ENCODE measurements at regions not wholly inside any gene's neighbourhood (a gene's known extent, or its start where the extent isn't known, plus 50 kb on each side); places are given as distances from the start of the nearest gene placed in this dataset.

DNA sequence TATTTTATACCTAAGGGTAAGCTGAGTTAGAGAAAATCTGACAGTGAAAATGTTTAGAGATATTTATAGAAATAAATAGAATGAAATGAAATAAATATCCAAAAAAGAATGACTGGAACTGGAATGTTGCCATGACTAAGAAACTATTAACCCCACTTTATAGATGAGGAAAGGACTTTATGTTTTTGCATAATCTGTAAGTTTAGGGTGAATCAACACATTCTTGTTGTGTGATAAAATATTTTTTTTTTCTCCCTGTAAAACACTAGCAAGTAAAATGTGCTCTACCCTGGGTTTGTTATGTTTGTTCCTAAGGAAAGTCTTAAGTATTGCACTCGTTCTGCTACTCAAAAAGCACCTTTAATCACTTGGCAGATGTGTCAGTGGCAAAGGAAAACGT, 83.8 kb upstream of the KL start:
- CTCF ChIA-PET, result no interaction called here
- Histone ChIP-seq H3K27ac (no peak overlapping the region), H3K4me2 (no peak overlapping the region), H3K9me3 (no peaks in the 10 kb centered on the region; the same call in 2 of the 3 replicates), H3K4me1 (no peaks in the 10 kb centered on the region), H3K4me3 (no peak overlapping the region)
- WGBS (ENCODE audit: missing lambda C conversion rate), result 3% methylated on average over 2 of the region's 2 CpGs
- FAIRE-seq, result no peak
- ATAC-seq, result no peak
- no peak for DNase-seq (ENCODE audit: low read depth in 1 of 2, low spot score in 1 of 2)
- POLR2A ChIA-PET, result no interaction called here
- no peak for TF ChIP-seq KDM5A (IDR thresholded peaks at IDR 0.05)
- TF ChIP-seq GATA3 (IDR thresholded peaks at IDR 0.05; ENCODE audit: borderline replicate concordance), result no peak
- TF ChIP-seq MAZ (IDR thresholded peaks at IDR 0.05; ENCODE audit: borderline replicate concordance, low read depth, low read length), result no peak
- no peak for TF ChIP-seq ZC3H11A (IDR thresholded peaks at IDR 0.05)
- TF ChIP-seq FOSB (CRISPR knock-in tag; IDR thresholded peaks at IDR 0.05), result no peak
- TF ChIP-seq CBX2 (IDR thresholded peaks at IDR 0.05; ENCODE audit: borderline replicate concordance, low read depth), result no peak
- no peak for TF ChIP-seq MYC (IDR thresholded peaks at IDR 0.05; ENCODE audit: borderline replicate concordance, low read length)
- no peak for TF ChIP-seq EP300 (IDR thresholded peaks at IDR 0.05)
- TF ChIP-seq HDAC2 (IDR thresholded peaks at IDR 0.05), result no peak
- TF ChIP-seq EHF (CRISPR knock-in tag; IDR thresholded peaks at IDR 0.05), result no peak
- TF ChIP-seq NFE2L2 (conservative IDR thresholded peaks at IDR 0.05; ENCODE audit: low read length), result no peak
- TF ChIP-seq RNF2 (IDR thresholded peaks at IDR 0.05; ENCODE audit: borderline replicate concordance, low read depth), result no peak
- TF ChIP-seq NR3C1 (IDR thresholded peaks at IDR 0.05), result no peak
- TF ChIP-seq, protein P1, sequence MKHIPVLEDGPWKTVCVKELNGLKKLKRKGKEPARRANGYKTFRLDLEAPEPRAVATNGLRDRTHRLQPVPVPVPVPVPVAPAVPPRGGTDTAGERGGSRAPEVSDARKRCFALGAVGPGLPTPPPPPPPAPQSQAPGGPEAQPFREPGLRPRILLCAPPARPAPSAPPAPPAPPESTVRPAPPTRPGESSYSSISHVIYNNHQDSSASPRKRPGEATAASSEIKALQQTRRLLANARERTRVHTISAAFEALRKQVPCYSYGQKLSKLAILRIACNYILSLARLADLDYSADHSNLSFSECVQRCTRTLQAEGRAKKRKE (CRISPR knock-in tag; IDR thresholded peaks at IDR 0.05; ENCODE audit: low read depth), result no peak
- TF ChIP-seq, protein P2, sequence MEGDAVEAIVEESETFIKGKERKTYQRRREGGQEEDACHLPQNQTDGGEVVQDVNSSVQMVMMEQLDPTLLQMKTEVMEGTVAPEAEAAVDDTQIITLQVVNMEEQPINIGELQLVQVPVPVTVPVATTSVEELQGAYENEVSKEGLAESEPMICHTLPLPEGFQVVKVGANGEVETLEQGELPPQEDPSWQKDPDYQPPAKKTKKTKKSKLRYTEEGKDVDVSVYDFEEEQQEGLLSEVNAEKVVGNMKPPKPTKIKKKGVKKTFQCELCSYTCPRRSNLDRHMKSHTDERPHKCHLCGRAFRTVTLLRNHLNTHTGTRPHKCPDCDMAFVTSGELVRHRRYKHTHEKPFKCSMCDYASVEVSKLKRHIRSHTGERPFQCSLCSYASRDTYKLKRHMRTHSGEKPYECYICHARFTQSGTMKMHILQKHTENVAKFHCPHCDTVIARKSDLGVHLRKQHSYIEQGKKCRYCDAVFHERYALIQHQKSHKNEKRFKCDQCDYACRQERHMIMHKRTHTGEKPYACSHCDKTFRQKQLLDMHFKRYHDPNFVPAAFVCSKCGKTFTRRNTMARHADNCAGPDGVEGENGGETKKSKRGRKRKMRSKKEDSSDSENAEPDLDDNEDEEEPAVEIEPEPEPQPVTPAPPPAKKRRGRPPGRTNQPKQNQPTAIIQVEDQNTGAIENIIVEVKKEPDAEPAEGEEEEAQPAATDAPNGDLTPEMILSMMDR (IDR thresholded peaks at IDR 0.05), result no peak
- no peak for TF ChIP-seq FOXS1 (CRISPR knock-in tag; IDR thresholded peaks at IDR 0.05)
- TF ChIP-seq FOSL2 (IDR thresholded peaks at IDR 0.05), result no peak
- TF ChIP-seq FOSL2 (CRISPR knock-in tag; IDR thresholded peaks at IDR 0.05), result no peak
- TF ChIP-seq HMGXB4 (CRISPR knock-in tag; IDR thresholded peaks at IDR 0.05; ENCODE audit: borderline replicate concordance), result no peak
- no peak for TF ChIP-seq MAFK (IDR thresholded peaks at IDR 0.05; ENCODE audit: partially characterized antibody)

- WGBS (ENCODE audit: missing lambda C conversion rate), result 41% methylated on average over 3 of the region's 3 CpGs
- DNase-seq (ENCODE audit: low read depth in 1 of 2, low spot score in 1 of 2) (no peak), FAIRE-seq (no peak), ATAC-seq (no peak)
- no peaks in the 10 kb centered on the region for H3K4me1 ChIP-seq
- ChIA-PET CTCF (no interaction called here), POLR2A (no interaction called here)
- H3K27ac ChIP-seq, result no peak overlapping the region
- no peak overlapping the region for H3K4me3 ChIP-seq
- H3K4me2 ChIP-seq, result no peak overlapping the region
- no peak for TF ChIP-seq HOXB5 (CRISPR knock-in tag; IDR thresholded peaks at IDR 0.05)
- peaks cover 5% of the 10 kb centered on the region for H3K9me3 ChIP-seq
Observed at GRCh38 chr13:32936716-32937115, 79.5 kb upstream of the KL start.

DNA sequence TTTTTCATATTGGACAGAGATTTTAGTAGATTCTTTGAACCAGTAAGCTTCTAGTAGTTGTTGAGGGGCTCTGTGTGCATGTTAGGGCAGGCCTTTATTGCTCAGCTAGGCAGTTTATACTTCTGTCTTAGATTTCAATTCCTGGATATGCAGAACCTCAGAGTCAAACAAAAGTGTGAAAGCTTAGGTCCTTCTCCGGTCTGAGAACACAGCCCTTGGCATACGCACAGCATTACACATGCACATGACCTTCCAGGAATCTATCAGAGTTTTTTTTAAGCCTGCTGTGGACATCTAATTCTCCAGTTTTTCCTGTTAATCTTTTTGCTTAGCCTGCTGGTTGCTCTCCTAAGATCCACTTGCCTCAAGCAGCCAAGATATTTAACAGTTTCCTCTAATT, 77.9 kb upstream of the KL start:
- CTCF ChIA-PET, result interaction anchor here (0.9 kb wide), 1 partner anchor 270 kb away, joined by 4 read pairs; no protein-coding TSS in a partner anchor
- H3K9me3 ChIP-seq, result peaks cover 5% of the 10 kb centered on the region
- H3K27ac ChIP-seq, result no peak overlapping the region
- WGBS (ENCODE audit: missing lambda C conversion rate), result 58% methylated on average over 2 of the region's 2 CpGs
- FAIRE-seq, result no peak
- H3K4me1 ChIP-seq, result no peaks in the 10 kb centered on the region
- no peak overlapping the region for H3K4me3 ChIP-seq
- no peak for DNase-seq (ENCODE audit: low read depth in 1 of 2, low spot score in 1 of 2)
- POLR2A ChIA-PET, result no interaction called here
- no peak overlapping the region for H3K4me2 ChIP-seq
- ATAC-seq, result no peak
- TF ChIP-seq RARB (CRISPR knock-in tag; IDR thresholded peaks at IDR 0.05) (no peak), NFE2L2 (conservative IDR thresholded peaks at IDR 0.05; ENCODE audit: low read length) (no peak), MAFK (IDR thresholded peaks at IDR 0.05; ENCODE audit: partially characterized antibody) (no peak), HOXB5 (CRISPR knock-in tag; IDR thresholded peaks at IDR 0.05) (no peak), HES2 (IDR thresholded peaks at IDR 0.05) (no peak), TFCP2L1 (CRISPR knock-in tag; IDR thresholded peaks at IDR 0.05) (no peak), MAZ (IDR thresholded peaks at IDR 0.05; ENCODE audit: borderline replicate concordance, low read depth, low read length) (no peak), KDM5A (IDR thresholded peaks at IDR 0.05) (no peak), JUN (IDR thresholded peaks at IDR 0.05) (no peak), SMC3 (IDR thresholded peaks at IDR 0.05) (no peak), BCL3 (IDR thresholded peaks at IDR 0.05) (no peak), HDAC2 (IDR thresholded peaks at IDR 0.05) (no peak), POLR2AphosphoS2 (conservative IDR thresholded peaks at IDR 0.05; ENCODE audit: low read length) (no peak), ZSCAN20 (CRISPR knock-in tag; IDR thresholded peaks at IDR 0.05) (no peak), ESRRA (IDR thresholded peaks at IDR 0.05; ENCODE audit: borderline replicate concordance, low read length) (no peak)
- TF ChIP-seq, protein P3, sequence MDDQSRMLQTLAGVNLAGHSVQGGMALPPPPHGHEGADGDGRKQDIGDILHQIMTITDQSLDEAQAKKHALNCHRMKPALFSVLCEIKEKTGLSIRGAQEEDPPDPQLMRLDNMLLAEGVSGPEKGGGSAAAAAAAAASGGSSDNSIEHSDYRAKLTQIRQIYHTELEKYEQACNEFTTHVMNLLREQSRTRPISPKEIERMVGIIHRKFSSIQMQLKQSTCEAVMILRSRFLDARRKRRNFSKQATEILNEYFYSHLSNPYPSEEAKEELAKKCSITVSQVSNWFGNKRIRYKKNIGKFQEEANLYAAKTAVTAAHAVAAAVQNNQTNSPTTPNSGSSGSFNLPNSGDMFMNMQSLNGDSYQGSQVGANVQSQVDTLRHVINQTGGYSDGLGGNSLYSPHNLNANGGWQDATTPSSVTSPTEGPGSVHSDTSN (IDR thresholded peaks at IDR 0.05), result no peak
